ENCODE measurements at regions not wholly inside any gene's neighbourhood (a gene's known extent, or its start where the extent isn't known, plus 50 kb on each side); places are given as distances from the start of the nearest gene placed in this dataset.

DNA sequence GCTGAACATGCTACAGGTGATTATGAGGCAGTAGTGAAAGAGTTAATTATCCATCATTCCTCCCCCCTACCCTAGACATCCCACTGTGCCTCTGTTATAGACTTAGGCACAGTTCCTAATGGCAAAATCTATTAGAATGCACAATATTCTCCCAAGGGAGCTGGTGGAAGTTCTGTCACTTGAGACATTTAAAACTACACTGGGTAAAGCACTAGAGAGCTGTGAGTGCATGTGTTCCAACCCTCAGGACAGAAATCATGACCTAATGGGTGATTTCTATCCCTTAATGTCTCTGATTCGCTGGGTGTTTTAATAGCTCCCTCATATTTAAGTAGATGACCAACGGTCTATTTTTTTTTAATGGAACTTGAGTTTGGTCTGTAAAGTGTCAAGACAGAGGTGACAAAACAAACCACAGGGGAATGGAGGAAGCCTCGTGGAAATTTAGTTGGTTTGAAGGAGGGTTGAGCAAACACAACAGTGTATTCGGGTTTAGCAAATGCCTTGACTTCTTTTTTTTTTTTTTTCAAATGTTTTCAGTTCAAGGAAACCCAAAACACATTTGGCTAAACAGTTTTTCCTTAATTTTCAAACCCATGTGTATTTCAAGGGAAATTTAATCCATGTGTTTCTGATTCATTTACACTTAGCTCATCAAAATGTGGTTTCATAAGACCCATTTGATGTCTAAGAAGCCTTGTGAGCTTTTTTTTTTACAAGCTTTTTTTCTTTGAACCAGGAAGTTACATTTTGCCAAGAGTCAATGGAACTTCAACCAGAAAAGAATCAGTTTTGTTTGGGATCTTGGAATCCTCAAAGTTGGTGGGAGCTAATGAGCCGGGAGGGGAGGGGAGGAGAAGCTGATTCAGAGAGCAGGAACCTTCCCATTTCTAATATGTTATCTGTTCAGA lies 665.1 kb upstream of the ZEB2 start:
- no peak for DNase-seq

DNA sequence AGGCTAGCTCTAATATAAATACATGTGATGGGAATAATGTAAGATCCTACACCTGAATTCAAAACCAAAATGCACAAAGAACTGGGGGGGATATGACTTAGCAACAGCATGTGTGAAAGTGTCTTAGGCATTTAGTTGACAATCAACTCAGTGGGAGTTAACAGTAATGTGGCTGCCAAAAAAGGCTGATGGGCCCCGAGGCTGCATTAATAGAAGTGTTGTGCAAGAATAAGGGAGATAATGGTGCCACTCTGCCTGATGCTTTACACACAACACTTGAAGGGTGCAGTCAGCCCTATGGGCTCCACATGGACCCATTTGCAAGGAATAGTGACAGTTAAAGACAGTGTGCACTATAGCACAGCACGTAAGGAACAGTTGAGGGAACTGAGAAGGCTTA lies 649.4 kb upstream of the ZEB2 start:
- DNase-seq: no peak

DNA sequence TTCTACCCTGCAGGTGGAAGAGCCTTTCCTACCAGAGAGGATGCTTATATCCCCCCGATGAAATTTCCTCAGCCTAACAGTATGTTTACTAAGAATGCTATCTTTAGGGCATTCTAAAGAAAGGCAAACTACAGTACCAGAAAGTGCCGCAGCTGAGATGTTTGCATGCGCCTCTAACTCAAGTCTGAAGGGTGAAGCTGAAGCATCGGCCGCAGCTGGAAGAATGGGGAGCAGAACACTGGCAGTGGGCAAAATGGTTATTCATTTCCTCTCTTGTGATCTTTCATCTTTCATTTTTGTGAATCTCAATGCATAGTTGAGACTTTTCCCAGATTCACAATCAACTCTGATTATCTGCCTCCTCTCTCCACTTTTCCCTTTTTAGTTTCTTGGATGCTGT lies 648.2 kb upstream of the ZEB2 start:
- no peak for DNase-seq

DNA sequence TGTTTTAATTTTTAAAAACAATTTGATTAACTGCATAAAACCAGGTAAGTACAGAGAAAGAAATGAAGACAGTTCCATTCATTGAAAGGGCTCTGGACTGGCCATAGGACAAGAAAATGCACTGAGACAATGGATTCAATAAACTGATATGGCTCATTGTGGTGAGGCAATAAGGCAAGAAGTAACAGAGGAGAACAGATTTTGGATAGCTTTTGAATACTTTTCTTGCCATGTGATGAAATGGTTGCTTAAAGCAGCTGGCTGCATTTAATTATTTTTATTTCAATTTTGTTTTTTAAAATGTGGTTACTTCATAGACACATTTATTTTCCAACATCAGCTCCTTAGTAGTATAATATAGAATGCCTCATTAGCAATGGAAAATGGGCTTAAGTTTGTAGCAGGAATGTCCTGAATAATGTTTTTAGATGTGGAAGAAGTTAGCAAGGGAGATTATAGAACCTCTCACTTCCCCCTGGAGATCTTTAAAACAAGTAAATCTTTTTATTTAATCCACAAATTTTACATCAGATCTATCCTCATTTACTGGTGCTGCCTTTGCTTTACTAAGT lies 646.9 kb upstream of the ZEB2 start:
- DNase-seq: no peak

DNA sequence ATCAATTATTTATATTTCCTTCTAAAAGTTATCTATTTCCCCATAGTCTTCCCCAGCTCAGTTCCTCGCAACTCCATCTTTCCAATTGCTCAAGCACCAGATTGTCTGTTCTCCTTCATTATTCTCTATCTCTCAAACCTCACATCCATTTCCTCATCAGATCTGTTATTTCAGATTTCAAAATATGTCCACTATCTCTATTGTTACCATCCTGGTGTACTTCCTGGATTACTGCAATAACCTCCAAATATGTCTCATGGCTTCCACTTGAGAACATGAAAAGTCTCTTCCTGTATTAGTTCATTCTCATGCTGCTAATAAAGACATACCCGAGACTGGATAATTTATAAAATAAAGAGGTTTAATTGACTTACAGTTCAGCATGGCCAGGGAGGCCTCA lies 641.7 kb upstream of the ZEB2 start:
- peak; percentile 7 for DNase-seq

DNA sequence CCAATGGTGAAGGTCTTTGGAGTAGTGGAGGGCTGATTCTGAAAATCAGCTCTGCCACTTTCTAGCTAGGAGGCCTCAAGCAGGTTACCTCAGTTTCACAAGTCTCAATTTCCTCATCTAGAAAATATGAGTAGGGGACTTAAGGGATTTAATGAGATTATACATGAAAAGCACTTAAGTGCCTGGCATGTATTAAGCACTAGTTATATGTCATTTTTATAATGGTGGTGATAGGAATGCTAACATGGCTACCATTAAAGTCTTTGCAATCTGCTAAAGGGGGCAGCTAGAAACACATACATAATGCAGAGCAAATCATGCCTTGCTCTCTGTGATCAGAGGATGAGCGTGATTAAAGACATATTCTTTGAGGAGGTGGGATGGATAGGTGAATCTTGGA lies 640.9 kb upstream of the ZEB2 start:
- no peak for DNase-seq

DNA sequence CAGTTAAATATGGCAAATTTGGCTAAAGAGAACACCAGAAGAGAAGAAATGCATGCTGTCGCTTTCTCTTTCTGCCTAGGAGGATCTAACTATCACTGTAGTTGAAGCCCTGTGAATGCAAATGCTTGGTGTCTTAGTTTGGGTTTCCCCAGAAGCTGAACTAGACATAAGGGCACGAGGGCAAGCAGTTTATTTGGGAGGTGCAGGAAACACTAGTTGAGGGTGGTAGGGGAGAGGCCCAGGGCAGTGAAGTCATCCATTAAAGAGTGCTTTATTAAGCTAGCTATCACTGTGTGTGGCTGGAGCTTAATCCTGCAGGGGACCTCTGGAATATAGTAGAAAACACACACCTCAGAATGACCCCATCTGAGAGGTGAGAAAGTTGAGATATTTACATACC lies 639.8 kb upstream of the ZEB2 start:
- DNase-seq: no peak

DNA sequence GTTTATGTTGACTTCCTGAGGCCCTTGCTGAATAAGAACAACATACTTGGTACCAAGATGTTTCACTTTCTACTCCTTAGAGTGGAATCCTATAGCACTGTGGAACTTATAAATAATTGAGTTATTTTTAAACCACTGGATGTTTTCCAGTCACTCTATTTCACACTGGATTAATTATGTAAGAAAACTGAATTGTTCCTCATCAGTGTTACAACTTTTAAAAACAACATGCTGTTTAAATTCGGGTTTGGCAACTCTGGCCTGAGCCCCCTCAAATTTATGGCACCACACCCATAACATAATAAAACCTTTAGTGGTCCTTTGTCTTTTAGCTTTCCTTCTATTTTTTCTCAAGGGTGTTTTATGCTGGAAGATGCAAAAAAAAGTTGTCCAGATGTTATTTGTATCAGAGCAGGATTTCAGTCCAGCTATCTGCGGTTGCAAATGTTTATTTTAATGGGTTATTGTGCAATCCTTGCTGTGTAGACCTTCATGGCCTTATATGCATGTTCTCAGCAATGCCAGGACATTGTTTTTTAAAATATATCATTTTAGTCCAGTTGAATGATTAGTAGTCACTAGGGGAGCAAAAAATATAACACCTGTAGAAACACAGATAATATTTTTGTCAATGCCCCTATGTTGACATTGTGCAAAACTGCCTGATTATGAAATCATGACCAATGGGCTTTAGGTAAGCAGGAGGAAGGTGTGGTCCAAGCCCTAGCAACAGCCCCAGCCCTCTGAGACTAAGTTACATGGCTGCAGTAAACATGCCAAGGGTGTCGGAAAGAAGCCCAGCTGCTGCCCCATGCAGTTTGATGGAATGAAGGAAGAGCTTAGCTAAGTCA lies 638.0 kb upstream of the ZEB2 start:
- DNase-seq: no peak

DNA sequence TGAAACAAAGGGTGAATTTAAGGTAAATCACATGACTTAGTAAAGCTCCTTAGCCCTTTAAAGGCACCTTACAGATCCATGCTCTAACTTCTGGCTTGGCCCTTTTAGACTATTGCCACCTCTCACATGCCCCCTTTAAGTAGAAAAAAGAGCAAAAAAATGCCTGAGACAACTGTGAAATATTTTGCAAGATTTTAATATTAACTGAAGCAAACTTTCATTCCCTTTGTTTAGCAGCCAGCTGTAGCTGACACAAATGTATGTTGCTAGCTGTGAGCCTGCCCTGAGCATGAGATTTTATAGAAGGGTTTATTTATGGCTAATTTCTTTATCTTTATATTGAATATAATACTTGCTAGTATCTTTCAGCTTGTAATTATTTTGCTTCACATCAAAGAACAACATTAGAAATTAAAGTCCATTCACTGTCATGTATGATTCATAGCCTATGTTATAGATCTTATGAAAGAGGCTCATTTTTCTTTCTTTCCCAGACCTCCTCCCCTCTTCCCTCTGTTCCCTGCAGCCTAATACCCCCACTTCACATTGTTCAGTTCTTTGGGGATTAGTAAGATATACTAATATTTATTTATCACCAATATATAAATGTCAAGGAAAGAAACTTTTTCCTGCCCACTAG lies 637.2 kb upstream of the ZEB2 start:
- DNase-seq: no peak

DNA sequence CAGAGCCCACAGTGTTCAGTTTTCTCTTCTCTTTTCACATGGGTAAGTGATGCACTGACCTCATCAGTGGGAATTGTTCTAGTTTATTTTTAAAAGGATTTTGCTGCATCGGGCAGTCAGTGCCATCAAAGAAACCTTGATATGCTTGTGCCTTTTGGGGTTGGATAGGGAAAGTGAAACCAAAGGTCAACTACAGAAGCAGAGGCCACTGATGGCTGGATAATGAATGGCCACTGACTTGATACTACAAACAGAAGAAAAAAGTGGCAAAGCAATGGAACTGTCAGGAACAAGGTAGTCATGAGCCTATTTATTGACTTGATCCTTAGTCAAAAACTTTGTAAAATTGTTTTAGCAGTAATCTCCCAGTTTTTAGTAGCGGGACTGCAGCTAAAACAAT lies 636.3 kb upstream of the ZEB2 start:
- DNase-seq: no peak

DNA sequence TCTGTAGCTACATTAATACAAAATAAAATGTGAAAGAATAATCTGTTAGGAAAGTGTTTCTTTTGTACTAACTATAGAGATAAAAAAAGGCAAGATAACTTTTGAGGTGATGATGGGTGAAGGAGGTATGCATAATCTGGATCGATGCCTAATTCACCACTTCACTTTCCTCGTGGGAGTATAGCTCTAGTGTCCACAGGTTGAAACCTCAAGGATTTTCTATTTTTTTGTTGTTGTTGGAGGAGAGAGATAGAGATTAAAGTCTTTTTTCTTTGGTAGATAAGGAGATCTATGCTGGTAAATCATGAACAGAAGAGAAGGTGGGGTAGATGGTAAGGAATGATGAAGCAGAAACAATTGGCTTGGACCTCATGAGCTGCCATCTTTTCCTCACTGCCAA lies 635.3 kb upstream of the ZEB2 start:
- no peak for DNase-seq

DNA sequence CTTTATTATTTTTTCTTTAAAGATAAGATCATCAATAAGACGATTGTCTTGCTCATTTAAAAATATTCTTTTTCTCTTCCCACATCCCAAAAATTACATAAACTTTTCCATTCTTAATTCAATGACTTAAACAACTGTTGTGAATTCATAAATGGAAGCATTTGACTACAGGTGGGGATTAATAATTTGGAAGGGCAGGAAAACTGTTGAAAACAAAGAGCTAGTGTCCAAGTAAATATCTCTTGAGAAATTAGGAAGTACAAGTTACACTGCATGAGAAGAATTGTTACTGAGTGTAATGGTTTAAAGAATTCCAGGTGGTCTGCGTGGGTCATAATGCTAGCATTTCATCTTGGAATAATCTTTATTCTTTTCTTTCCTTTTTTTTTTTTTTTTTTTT lies 634.8 kb upstream of the ZEB2 start:
- no peak for DNase-seq

DNA sequence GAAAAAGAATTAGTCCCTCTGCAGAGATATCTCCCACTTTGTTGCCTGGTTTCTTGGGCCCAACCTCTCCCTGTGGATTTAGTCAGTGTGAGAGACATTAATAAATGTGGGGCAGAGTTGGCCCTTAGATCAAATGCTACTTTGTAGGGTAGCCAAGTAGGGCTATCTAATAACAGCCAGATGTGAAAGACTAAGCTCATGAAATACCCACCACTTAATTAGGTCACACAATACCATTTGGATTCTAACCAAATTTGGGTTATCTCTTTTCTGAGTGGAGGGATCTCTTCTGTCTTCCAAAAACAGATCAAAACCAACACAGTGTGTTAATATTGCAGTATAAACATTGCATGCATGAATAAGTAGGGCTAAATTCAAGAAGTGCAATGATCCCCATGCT lies 626.8 kb upstream of the ZEB2 start:
- DNase-seq: no peak

DNA sequence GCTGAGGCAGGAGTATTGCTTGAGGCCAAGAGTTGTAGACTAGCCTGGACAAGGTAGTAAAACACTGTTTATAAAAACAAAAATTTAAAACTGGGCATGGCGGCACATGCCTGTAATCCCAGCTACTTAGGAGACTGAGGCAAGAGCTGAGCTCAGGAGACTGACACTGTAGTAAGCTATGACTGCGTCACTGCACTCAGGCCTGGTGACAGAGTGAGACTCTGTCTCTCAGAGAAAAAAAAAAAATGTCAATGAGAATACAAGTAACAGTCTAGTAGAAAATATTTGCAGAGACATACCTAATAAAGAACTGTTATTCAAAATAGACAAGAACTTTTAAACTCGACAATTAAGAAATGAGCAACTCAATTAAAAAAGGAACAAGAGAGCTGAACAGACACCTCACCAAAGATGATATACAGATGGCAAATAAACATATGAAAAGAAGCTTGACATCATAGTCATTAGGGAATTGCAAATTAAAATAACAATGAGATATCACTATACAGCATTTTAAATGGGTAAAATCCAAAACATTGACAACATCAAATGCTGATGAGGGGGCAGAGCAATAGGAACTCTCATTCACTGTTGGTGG lies 624.3 kb upstream of the ZEB2 start:
- no peak for DNase-seq

DNA sequence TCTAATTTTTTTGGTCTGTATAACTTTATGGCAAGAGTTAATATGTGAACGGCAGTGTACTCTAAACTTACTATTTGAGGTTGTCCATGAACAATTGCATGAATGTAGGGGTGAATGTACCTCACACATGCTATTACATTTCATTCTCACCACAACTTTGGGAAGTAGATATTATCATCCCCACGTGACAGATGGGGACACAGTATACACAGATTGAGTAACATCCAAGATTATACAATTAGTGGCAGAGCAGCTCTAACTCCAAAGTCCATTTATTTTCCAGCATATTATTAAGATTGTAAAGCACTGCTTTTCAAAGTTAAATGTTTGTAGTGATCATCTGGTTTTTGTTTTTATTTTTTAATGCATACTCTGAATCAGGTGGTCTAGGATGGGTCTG lies 622.1 kb upstream of the ZEB2 start:
- DNase-seq: peak; percentile 18

DNA sequence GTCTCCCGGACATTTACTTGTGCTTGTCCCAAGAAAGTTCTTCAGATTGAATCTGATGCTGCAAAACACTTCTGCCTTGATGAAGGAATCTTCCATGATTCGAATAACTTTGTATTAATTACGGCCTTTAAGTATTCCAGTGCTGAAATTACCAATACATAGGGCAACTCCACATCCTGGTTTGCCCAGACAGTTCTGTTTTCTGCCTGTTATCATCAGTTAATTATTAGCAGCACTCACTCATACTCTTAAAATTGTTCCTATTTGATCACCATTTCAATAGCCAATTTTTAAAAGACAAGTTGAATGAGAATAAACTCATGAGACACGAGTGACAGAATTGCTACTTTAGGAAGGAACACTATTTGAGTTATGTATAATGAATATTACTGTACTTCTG lies 620.7 kb upstream of the ZEB2 start:
- DNase-seq: no peak

DNA sequence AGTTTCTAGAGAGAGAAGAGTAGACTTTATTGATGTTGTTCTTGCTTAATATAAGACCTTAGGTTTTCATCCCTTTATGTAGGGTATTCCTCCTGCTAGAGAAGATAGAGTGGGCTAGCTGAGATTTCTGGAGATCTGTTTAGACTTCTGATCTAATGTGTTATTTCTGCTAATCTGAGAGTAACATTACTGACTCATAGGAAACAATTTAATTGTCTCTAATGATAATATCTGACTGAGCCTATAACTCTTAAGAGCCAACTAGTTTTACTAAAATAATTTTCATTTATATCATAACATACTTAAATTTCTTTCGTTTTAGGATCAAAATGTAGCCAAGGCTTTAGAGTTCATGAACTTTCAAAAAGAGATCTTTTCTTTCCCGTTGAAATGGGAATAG lies 618.7 kb upstream of the ZEB2 start:
- DNase-seq: no peak

DNA sequence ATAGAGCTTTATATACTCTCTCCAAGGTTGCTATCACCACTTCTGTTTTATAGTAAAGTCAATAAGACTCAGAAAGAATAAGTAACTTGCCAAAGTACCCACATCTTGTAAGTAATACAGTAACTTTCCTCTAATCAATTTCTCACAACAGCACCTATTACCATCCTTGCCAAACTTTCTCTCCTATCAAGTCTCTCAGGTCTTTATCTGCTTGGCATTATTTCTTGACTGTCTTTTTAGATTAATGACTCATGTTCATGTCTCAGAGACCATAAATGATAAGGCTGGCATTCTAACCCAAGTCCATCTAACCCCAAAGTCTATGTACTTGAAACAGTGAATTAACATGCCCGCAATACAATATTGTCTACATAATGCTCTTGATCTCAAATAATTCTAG lies 618.0 kb upstream of the ZEB2 start:
- peak; percentile 67 for DNase-seq

DNA sequence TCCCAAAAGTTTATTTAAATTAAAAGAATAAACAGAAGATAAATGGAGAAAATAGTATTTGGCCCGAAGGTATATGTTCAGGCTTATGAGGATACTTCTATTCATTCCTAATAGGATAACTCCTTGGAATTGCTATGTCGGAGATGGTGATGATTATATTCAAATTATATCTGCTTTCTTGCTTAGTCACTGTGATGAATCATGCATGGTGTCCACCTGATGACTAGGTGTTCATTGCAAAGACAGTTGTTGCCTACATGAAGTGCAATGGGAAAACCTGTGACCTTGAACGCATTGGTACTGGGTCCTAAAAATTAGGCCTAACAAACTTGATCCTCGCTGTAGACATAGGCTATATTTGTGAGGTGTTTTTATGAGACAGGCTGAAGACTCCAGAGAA lies 617.3 kb upstream of the ZEB2 start:
- no peak for DNase-seq

DNA sequence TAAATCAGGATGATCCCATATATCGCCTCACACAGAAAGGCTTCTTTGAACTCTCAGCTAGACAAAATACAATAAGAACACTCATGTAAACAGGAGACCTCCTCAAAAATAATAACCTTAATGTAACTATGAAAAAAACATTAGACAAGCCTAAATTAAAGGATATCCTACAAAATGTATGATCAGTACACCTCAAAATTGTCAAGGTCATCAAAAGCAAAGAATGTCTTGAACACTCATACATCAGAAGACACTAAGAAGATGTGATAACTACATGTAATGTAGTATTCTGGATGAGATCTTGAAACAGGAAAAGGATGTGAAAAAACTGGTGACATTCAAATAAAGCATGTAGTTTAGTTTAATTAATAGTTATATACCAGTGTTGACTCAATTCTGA lies 616.8 kb upstream of the ZEB2 start:
- DNase-seq: no peak

DNA sequence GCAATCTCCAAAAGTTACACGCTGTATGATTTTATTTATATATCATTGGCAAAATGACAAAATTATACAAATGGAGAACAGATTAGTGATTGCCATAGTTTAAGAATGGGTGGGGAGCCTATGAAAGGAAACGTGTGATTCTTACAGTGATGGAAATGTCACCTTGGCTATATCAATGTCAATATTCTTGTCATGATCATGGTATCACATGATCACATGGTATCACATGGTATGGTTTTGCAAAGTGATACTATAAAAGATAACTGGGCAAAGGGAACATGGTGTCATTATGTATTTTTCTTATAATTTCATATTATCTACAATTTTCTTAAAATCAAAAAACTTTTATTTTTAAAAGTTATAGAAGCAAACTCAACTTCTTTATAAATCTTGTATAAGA lies 606.2 kb upstream of the ZEB2 start:
- DNase-seq: no peak

DNA sequence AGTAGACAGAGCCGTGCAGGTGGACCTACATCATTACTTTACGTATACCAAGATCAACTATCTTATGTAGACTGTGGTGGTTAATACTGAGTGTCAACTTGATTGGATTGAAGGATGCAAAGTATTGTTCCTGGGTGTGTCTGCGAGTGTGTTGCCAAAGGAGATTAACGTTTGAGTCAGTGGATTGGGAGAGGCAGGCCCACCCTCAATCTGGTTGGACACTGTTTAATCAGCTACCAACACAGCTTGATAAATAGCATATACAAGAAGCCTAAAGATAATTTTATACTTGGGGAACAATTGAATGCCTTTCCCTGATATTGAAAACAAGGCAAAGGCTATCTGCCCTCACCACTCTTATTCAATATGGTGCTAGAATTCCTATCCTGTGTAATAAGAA lies 604.2 kb upstream of the ZEB2 start:
- peak; percentile 19 for DNase-seq

DNA sequence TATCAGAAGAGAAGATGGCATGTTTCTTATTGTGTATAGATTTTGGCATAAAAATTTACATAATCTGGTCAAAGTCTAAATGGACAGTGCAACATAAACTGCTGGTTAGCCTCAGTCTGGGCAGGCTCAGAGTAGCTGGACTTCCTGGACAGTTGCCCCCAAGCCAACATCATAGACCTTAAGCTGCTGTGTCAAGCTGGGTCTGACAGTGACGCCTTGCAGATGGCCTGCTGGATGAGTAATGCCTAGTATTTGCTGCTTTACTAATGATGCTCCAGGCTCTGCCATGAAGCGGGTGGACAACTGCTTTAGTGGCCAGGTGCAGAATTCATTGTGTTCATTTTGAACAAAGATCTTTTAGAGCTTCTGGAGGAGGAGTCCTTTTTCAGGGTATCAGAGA lies 603.7 kb upstream of the ZEB2 start:
- no peak for DNase-seq

Measured in hematopoietic multipotent progenitor cell treated with erythropoietin and hydrocortisone succinate and interleukin-3 and kit ligand, for 6 days (in vitro differentiated cells).